BE2C (cell line): ENCODE measurements at regions not wholly inside any gene's neighbourhood (a gene's known extent, or its start where the extent isn't known, plus 50 kb on each side); places are given as distances from the start of the nearest gene placed in this dataset.

ENCODE experiments used
- DNase-seq: peaks from one replicate; pipeline ENCODE4 v3.0.0-alpha.2; 2020
- H3K27me3 ChIP-seq: fragments of 250-450 bp; sonication (Bioruptor Pico); 2 replicates; pipeline ENCODE4 v1.5.1; 2020; ENCODE audit warnings: mild to moderate bottlenecking
- H3K36me3 ChIP-seq: fragments of 250-450 bp; sonication (Bioruptor Pico); 2 replicates; pipeline ENCODE4 v1.5.1; 2020; ENCODE audit warnings: mild to moderate bottlenecking
- H3K4me1 ChIP-seq: fragments of 250-450 bp; sonication (Bioruptor Pico); 2 replicates; pipeline ENCODE4 v1.5.1; 2020
- H3K4me3 ChIP-seq: 2 replicates; pipeline ENCODE4 v1.5.1; 2011; ENCODE audit warnings: low read depth, low read length
- H3K9me3 ChIP-seq: fragments of 250-450 bp; sonication (Bioruptor Pico); 2 replicates; pipeline ENCODE4 v1.5.1; 2020
- CTCF ChIP-seq: IDR thresholded peaks from 2 replicates; pipeline ENCODE4 v1.5.1; 2012; ENCODE audit warnings: mild to moderate bottlenecking, low read depth, low read length

- TF ChIP-seq CTCF: no peak
- Histone ChIP-seq H3K27me3 (peaks cover 4% of the 10 kb centered on the region; the same call in 1 of the 2 replicates), H3K9me3 (no peaks in the 10 kb centered on the region), H3K4me3 (no peak overlapping the region), H3K36me3 (no peaks in the 10 kb centered on the region), H3K4me1 (no peaks in the 10 kb centered on the region)
- no peak for DNase-seq
These were observed 71.2 kb upstream of the NAA20 start for GRCh38 chr20:19945732-19946670.

- TF ChIP-seq CTCF: no peak
- Histone ChIP-seq H3K4me1 (no peaks in the 10 kb centered on the region), H3K4me3 (no peak overlapping the region)
These were observed 69.4 kb upstream of the NAA20 start for GRCh38 chr20:19947611-19948264.

GRCh38 chr20:19949195-19949867, 67.8 kb upstream of the NAA20 start:
- TF ChIP-seq CTCF: no peak
- H3K27me3 ChIP-seq: peaks cover under 1% of the 10 kb centered on the region; the same call in 1 of the 2 replicates
- H3K4me3 ChIP-seq: no peak overlapping the region
- no peaks in the 10 kb centered on the region for H3K9me3 ChIP-seq
- H3K4me1 ChIP-seq: no peaks in the 10 kb centered on the region
- H3K36me3 ChIP-seq: no peaks in the 10 kb centered on the region
- no peak for DNase-seq

More at GRCh38 chr20:19947611-19948264, 69.4 kb upstream of the NAA20 start:
- Histone ChIP-seq H3K27me3 (peaks cover 4% of the 10 kb centered on the region; the same call in 1 of the 2 replicates), H3K9me3 (no peaks in the 10 kb centered on the region), H3K36me3 (no peaks in the 10 kb centered on the region)
- no peak for DNase-seq

GRCh38 chr20:19950042-19950441, 67.1 kb upstream of the NAA20 start:
- no peak for TF ChIP-seq CTCF
- no peak for DNase-seq
- Histone ChIP-seq H3K36me3 (no peaks in the 10 kb centered on the region), H3K4me1 (no peaks in the 10 kb centered on the region), H3K27me3 (no peaks in the 10 kb centered on the region), H3K9me3 (no peaks in the 10 kb centered on the region), H3K4me3 (no peak overlapping the region)

- Histone ChIP-seq H3K4me3 (no peak overlapping the region), H3K36me3 (no peaks in the 10 kb centered on the region), H3K4me1 (no peaks in the 10 kb centered on the region), H3K27me3 (no peaks in the 10 kb centered on the region), H3K9me3 (no peaks in the 10 kb centered on the region)
- no peak for DNase-seq
- no peak for TF ChIP-seq CTCF
These were observed 64.8 kb upstream of the NAA20 start for GRCh38 chr20:19952392-19952791.
